ENCODE measurements at regions not wholly inside any gene's neighbourhood (a gene's known extent, or its start where the extent isn't known, plus 50 kb on each side); places are given as distances from the start of the nearest gene placed in this dataset.
A peak's percentile ranks its signal among the peaks of the same experiment; 100 is the strongest.

- POLR2A ChIA-PET, result no interaction called here
- Histone ChIP-seq H3K4me3 (ENCODE audit: low read length) (no peak overlapping the region), H3K4me1 (ENCODE audit: insufficient read depth, low read length) (peaks cover 5% of the 10 kb centered on the region), H3K27me3 (ENCODE audit: control insufficient read depth in 1 of 2, insufficient read depth in 2 of 2, low read length in 2 of 2) (peaks cover 9 to 10% of the 10 kb centered on the region in 2 experiments), H3K36me3 (ENCODE audit: insufficient read depth, low read length) (no peaks in the 10 kb centered on the region), H3K27ac (ENCODE audit: low read depth in 1 of 2, low read length in 2 of 2) (no peak overlapping the region), H3K9me3 (ENCODE audit: control insufficient read depth in 1 of 2, insufficient read depth in 1 of 2, low read length in 2 of 2) (no peaks in the 10 kb centered on the region)
- CTCF ChIA-PET, result no interaction called here
- H3K9me3 Mint-ChIP-seq, result no peaks in the 10 kb centered on the region
- no peak for TF ChIP-seq CTCF (IDR thresholded peaks at IDR 0.05)
- peaks cover 25% of the 10 kb centered on the region for H3K27me3 Mint-ChIP-seq
- no peak for DNase-seq
- no peak overlapping the region for H3K27ac Mint-ChIP-seq
- H3K4me3 Mint-ChIP-seq, result no peak overlapping the region
- no peaks in the 10 kb centered on the region for H3K36me3 Mint-ChIP-seq (ENCODE audit: low read depth)
- no peak for ATAC-seq (ENCODE audit: poor library complexity)
- intact Hi-C loops (cut with DNase I, micrococcal nuclease), result no loop called here
- peaks cover 16% of the 10 kb centered on the region for H3K4me1 Mint-ChIP-seq (ENCODE audit: low read depth)
Measured at GRCh38 chr9:95775191-95775590, 100.3 kb upstream of the ERCC6L2 start.

GRCh38 chr9:95773053-95773418 lies 102.5 kb upstream of the ERCC6L2 start:
- intact Hi-C loops (cut with DNase I, micrococcal nuclease), result no loop called here
- POLR2A ChIA-PET, result no interaction called here
- no peak overlapping the region for H3K27ac ChIP-seq (ENCODE audit: low read depth in 1 of 2, low read length in 2 of 2)
- no peaks in the 10 kb centered on the region for H3K36me3 Mint-ChIP-seq (ENCODE audit: low read depth)
- no peaks in the 10 kb centered on the region for H3K9me3 Mint-ChIP-seq
- CTCF ChIA-PET, result interaction anchor here (0.5 kb wide), 1 partner anchor 725 kb away, joined by 3 read pairs; no protein-coding TSS in a partner anchor
- no peaks in the 10 kb centered on the region for H3K9me3 ChIP-seq (ENCODE audit: control insufficient read depth in 1 of 2, insufficient read depth in 1 of 2, low read length in 2 of 2)
- ATAC-seq (ENCODE audit: poor library complexity), result no peak
- no peak overlapping the region for H3K4me3 Mint-ChIP-seq
- peaks cover 41% of the 10 kb centered on the region for H3K27me3 Mint-ChIP-seq
- peaks cover 16% of the 10 kb centered on the region for H3K4me1 Mint-ChIP-seq (ENCODE audit: low read depth)
- DNase-seq, result no peak
- no peak overlapping the region for H3K4me3 ChIP-seq (ENCODE audit: low read length)
- TF ChIP-seq CTCF (IDR thresholded peaks at IDR 0.05), result no peak
- H3K27ac Mint-ChIP-seq, result no peak overlapping the region
- H3K36me3 ChIP-seq (ENCODE audit: insufficient read depth, low read length), result no peaks in the 10 kb centered on the region
- H3K27me3 ChIP-seq (ENCODE audit: control insufficient read depth in 1 of 2, insufficient read depth in 2 of 2, low read length in 2 of 2), result peaks cover 11 to 15% of the 10 kb centered on the region in 2 experiments
- peaks cover 5% of the 10 kb centered on the region for H3K4me1 ChIP-seq (ENCODE audit: insufficient read depth, low read length)

GRCh38 chr9:95772320-95773052 lies 103.0 kb upstream of the ERCC6L2 start:
- ATAC-seq (ENCODE audit: poor library complexity), result no peak

More at GRCh38 chr9:95772320-95773052, 103.0 kb upstream of the ERCC6L2 start:
- H3K4me3 Mint-ChIP-seq, result no peak overlapping the region
- DNase-seq, result peak in 1 of 14 experiments; percentile 21
- peaks cover 11 to 15% of the 10 kb centered on the region in 2 experiments for H3K27me3 ChIP-seq (ENCODE audit: control insufficient read depth in 1 of 2, insufficient read depth in 2 of 2, low read length in 2 of 2)
- H3K9me3 ChIP-seq (ENCODE audit: control insufficient read depth in 1 of 2, insufficient read depth in 1 of 2, low read length in 2 of 2), result no peaks in the 10 kb centered on the region
- no peak overlapping the region for H3K27ac Mint-ChIP-seq
- CTCF ChIA-PET, result interaction anchor here (0.5 kb wide), 1 partner anchor 725 kb away, joined by 3 read pairs; no protein-coding TSS in a partner anchor
- POLR2A ChIA-PET, result no interaction called here
- H3K4me3 ChIP-seq (ENCODE audit: low read length), result no peak overlapping the region
- H3K36me3 Mint-ChIP-seq (ENCODE audit: low read depth), result no peaks in the 10 kb centered on the region
- H3K36me3 ChIP-seq (ENCODE audit: insufficient read depth, low read length), result no peaks in the 10 kb centered on the region
- H3K27me3 Mint-ChIP-seq, result peaks cover 45% of the 10 kb centered on the region
- no peak for TF ChIP-seq CTCF (IDR thresholded peaks at IDR 0.05)
- peaks cover 16% of the 10 kb centered on the region for H3K4me1 Mint-ChIP-seq (ENCODE audit: low read depth)
- H3K4me1 ChIP-seq (ENCODE audit: insufficient read depth, low read length), result peaks cover 5% of the 10 kb centered on the region
- intact Hi-C loops (cut with DNase I, micrococcal nuclease), result no loop called here
- no peaks in the 10 kb centered on the region for H3K9me3 Mint-ChIP-seq
- no peak overlapping the region for H3K27ac ChIP-seq (ENCODE audit: low read depth in 1 of 2, low read length in 2 of 2)
